HG03575 (cell line): ENCODE measurements at regions not wholly inside any gene's neighbourhood (a gene's known extent, or its start where the extent isn't known, plus 50 kb on each side); places are given as distances from the start of the nearest gene placed in this dataset.

ENCODE experiments used
- ATAC-seq: cut with Tn5 transposase; IDR thresholded peaks from one replicate; pipeline ENCODE4 v1.9.1; 2021; ENCODE audit not compliant: unreplicated experiment, insufficient number of reproducible peaks, low FRiP score; ENCODE audit errors: extremely low read depth

DNA sequence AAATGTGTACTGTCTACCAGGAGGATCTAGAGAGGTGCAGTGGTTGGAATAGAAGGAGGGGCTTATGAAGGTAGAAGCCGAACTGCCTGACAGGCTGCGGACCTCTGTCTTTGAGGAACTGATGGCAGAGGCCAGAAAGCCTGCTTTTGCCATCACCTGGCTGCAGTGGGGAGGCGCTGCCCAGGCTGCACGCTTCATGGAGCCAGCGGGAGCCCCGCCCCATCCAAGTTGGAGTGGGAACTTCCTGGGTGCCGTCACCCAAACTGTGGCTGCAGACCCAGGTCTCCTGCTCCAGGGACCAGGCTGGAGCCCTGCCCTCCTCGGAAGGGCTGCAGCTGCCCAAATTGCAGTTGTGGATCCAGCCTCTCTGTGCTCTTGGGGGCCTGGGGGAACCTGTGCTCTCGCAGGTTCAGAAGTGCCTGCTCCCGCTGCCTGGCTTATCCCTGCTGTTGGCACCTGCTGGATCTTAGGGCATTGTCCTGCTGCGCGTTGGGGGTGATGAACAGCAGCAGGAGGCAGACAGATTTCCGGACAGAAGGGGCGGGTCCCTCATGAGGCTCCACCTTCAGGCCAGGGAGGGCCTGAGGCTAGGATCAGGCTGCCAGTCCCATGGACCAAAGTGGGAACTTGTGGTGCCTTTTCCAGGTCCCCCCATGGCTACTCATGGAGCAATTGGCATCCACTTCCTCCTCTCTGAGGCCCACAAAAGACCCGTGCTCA, 118.0 kb upstream of the PLPPR4 start:
- ATAC-seq = no peak

DNA sequence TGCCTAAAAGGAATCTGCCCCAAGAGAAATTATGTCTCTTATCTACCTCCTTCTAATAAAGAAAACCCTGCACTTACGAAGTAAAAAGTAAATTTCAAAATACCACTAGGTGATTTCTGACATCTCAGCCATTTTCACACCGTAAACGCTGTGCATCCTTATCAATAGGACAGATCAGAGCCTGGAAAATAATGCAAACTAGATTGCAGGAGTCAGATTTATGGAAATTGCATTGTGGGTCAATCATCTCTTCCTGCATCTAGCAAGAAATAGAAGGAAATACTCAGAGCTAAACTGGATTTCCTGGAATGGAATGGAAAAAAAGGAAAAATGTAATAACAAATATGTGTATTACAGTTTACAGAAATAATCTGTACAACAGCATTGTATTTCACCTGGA, 114.3 kb upstream of the PLPPR4 start:
- ATAC-seq = no peak

DNA sequence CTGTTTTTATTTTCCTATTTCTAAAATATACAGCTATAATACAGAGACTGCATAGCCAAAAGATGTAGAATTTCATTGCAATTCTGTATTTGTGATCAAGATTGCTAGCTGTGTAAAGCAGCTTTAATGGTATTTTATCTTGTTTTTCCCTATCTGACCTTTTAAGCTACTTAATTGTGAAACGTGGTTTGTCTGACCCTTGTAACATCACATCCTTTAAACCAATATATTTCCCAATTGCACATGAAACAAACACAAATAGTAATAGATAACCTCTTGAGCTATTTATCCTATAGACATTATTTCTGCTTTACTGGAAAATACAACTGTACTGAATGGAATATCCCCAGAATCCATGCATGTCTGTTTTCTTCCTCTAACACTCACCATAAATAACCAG, 112.2 kb upstream of the PLPPR4 start:
- ATAC-seq = no peak

DNA sequence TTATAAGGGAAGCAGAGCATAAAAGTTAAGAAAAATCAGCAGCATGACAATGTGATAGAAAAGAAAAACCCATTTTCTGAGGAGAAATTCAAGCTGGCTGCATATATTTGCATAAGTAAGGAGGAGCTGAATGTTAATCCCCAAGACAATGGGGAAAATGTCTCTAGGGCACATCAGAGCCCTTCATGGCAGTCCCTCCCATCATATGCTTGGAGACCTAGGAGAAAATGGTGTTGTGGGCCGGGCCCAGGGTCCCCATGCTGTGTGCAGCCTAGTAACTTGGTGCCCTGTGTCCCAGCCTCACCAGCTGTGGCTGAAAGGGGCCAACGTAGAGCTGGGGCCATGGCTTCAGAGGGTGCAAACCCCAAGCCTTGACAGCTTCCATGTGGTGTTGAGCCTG, 100.6 kb upstream of the PLPPR4 start:
- ATAC-seq = no peak

DNA sequence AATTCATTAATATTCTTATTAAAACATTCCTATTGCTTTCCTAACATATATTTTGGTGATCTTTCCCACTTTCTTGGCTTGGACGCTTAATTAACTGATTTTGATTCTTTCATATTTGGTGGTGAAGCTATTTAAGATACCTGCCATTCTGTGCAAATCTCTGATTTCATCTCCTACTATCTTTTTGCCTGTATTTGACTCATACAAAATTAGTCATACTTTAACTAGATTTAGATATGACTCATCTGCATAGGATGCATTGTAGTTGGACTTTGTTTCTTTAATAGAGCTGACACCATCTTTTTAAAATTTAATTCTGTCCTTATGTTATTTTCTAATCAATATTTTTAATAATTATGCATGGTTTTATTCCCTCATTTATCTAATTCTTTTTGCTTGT, 93.8 kb upstream of the PLPPR4 start:
- ATAC-seq = no peak

DNA sequence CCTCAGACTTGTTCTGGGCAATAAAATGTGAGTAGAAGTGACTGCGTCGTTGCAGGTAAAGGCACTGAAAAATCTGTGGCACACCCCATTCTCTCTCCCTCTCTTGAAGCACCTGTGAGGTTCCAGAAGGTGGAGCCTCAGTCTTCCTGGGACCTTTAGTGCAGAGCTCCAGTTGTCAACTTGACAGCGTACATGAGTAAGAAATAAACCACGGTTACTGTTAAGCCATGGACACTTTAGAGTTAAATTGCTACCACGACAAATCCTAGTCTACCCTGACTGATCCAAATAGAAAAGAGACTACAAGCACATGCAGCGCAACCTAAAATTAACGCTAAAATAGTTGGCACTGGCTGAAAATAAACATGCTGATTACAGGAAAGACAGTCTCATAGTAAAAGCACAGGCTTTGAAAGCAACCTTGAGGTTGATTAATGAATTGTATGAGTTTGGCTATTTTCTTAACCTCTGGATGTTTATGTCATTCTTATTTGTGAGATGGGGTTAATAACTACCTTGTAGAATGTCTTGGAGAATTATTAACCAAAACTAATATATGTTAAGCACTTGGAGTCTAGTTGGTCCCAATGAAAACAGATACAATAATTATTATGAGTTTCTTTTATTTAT, 93.0 kb upstream of the PLPPR4 start:
- ATAC-seq = no peak

DNA sequence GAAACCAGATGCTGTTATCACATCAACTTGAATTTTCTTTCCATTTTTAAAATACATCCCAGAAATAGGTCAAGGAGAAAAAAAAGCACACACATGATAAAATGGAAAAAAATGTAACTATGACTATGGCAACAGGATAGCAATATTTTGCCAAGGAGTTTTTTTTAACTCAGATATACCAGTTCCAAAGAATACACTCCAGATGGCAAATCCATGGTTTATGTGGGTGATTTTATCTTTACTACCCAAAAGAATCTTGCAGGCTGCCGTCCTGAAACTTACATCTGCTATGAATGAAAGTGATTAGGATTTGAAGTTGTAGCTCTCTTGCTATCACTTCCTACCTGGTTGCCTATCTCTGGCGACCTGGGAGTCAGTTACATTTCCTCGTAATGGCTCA, 91.0 kb upstream of the PLPPR4 start:
- ATAC-seq = no peak

DNA sequence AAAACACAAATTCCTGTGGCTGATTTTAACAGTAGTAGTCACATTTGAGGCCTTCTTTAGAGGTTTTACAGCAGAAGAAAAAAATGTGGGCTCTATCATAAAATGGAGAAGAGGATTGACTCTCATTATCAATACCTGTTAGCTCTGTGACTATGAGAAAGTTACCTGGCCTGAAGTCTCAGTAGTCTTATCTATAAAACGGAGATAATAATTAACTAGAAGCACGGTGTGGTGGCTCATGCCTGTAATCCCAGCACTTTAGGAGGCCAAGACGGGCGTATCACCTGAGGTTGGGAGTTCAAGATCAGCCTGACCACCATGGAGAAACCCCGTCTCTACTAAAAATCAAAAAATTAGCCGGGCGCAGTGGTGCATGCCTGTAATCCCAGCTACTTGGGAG, 90.4 kb upstream of the PLPPR4 start:
- ATAC-seq = no peak

DNA sequence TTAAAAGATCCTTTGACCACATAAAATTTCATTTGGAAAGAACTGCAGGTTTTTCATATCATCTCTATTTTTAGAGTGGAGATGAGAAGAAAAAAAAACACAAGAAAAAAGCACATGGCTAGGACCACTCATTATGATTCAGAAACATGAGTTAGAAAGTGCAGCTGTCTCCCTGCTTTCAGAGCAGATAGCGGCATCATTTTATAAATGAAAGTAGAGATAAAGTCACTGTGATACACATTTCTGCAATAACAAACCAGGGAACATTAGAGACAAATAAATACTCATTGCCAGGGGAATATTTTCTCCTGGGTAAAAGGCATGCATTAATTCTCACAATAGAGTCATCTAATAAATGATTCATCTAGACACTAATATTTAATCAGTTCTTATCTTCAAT, 87.5 kb upstream of the PLPPR4 start:
- no peak for ATAC-seq

DNA sequence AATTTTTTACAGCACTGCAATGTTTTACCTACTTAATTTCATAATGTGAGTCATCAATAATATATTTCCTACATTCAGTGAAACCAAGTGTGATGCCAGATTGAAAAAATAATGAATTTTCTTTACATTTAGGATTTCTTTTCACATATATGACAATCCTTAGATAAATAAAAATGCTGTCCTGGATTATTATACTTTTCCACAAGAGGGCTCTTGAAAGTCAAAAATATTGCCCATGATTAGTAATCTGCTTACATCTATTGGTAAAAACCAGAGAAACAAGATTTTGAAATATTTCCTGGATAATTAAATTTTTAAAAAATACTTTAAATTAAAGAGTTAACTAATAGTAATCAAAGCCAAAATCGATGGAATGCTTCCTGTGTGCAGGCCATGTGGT, 86.8 kb upstream of the PLPPR4 start:
- no peak for ATAC-seq

DNA sequence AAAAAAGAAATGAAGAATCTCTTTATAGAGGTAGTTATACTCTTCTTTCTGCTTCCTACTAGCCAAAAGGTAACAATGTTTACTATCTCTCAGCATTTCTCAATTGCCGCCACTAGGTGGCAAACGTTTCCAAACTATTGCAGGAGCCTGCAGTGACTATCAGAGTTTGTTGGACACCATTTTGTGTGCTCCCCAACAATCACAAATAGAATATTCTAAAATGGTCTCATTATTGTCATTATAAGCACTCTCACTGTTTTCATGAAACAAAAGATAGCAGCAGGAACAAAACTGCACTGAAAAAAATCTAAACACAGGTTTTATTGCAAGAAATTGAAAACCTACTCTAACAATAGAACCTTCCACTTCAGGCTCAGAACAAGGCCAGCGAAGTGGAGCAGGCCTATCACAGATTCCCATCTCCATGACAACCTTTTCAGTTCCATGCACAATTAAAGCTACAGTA, 83.9 kb upstream of the PLPPR4 start:
- peak; percentile 97 for ATAC-seq

DNA sequence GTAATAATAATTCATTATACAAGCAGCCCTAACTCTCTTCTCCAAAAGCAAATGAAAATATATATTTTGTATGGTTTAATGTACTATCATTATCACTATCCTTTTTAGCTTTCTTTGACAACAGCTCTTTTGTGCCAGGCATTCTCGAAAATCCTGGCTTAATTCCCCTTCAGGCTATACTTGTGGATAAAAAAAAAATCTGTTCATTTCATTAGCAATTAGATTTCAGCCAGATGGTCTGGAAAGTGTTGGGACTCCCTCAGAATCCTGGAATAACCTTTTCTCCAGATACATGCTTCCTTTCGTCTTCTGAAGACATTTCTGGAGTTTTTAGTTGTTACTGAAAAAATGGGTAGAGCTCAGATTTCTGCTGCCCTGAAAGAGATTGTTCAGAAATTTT, 83.4 kb upstream of the PLPPR4 start:
- ATAC-seq = no peak

DNA sequence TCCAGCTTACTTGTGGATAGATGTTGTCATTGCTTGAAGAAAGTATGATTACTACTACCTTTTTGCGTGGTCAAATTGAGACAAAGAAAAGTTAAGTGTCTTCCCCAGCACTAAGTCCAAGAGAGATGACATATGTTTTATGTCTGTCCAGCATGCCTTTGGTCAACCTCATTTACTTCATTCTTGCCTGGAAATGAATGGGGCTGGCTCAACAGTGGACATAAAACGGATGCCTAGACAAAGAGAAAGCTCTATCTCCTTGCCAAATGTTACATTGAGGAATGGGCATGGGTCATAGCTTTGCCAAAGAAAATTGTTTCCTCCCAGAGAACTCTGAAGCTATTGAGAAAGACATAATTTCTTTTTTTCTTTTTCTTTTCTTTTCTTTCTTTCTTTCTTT, 82.4 kb upstream of the PLPPR4 start:
- no peak for ATAC-seq

DNA sequence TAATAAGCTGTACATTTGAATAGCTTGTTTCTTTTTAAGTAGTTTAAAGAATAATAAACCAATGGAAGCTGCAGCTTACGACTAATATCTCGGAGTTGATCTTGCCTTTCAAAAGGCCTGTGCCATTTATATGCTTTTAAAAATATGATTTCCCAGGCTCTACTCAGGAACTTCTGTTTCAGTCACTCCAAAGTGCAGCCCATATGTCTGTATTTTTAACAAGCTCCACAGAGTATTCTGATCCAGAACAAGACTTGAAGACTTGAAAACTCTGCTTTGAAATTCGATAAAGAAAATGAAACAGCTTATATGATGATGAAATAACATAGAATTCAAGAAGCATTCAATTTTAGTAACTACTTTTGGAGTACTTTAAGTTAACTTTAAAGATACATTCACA, 79.1 kb upstream of the PLPPR4 start:
- ATAC-seq = no peak

DNA sequence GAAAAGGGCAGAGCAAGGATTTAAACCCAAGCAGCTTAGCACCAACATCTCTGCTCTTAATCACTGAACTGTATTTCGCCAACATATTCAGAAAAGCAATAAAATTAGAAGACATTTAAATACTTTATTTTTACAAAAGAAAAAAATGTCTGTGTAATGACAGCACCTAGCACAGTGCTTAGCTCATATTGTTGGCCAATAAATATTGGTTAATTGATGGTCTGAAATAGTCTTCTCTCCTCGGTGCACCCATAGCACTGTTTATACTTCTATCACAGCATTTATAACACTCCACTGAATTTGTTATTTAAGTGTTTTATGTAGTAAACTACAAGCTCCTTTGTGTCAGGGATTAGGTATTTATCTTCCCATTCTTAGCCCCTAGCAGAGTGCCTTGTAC, 70.9 kb upstream of the PLPPR4 start:
- no peak for ATAC-seq

DNA sequence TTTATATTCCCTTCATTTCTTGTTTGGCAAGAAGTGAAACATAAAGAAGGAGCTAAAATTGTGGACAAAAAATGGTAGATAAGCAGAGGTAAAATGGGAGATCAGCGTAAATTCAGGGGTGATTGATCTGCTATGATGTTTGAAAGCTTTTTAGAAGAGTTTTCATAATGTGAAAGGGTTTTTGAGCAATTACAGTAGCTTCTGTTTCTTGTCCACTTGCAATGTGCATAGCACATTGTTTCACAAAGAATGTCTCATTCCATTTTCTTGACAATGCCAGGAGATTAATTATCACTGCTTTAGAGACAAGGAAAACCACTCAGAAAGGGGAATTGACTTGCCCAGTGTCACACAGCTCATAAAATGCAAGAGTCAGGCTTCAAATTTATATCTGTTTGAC, 65.9 kb upstream of the PLPPR4 start:
- ATAC-seq = no peak

DNA sequence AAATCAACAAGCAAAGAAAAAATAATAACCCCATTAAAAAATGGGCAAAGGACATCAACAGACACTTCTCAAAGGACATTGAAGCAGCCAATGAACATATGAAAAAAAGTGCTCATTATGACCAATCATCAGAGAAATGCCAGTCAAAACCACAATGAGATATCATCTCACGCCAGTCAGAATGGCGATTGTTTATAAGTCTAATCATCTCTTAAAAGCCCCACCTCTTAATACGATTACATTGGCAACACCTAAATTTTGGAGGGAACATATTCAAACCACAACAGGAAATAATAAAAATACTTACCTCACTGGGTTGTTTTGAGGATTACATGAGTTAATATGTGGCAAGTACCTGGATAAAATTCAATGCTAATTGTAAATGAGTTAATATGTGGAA, 57.1 kb upstream of the PLPPR4 start:
- ATAC-seq = no peak
